ENCODE measurements at regions not wholly inside any gene's neighbourhood (a gene's known extent, or its start where the extent isn't known, plus 50 kb on each side); places are given as distances from the start of the nearest gene placed in this dataset.

DNA sequence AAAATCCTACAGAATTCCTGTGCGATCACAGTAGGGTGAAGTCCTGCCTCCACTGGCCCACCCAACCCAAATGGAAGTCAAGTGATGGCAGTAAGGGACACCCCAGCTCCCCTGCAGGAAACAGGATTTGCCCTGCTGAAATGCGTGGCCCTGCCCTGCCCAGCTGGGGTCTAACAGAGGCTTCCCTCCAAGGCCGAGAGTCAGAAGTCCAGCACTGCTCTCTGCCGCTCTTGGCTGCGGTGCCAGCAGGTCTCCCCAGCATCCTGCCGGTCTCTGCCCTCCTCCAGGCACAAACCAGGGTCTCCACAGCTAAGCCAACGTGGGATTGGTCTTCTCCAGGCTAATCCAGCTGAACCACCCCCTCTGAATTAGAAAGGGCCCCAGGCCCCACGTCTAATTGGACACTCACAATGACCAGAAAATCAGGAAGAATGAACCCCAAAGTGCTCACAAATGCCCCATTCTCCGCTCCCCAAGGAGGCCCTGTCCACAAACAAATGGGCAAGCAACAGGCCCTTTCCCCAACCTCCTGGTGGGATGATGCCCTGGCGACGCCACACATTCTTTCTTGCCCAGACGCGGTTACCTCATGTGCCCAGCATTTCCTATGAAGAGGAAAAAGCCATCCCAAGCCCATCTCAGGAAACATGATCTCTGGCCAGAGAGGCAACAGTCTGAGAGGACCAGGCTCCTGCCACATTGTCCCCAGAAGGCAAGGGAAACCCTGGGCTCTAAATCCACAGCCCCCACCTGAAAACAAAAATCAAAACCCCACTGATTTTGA lies 117.2 kb downstream of the BANF2 start:
- Histone ChIP-seq H2BK20ac (ENCODE audit: low read length) (no peak overlapping the region), H2BK5ac (ENCODE audit: low read depth, low read length) (no peak overlapping the region), H2BK12ac (ENCODE audit: low read depth, low read length) (no peak overlapping the region), H3K4me3 (ENCODE audit: extremely low read depth in 1 of 4, insufficient read depth in 2 of 4, low read depth in 3 of 4, low read length in 4 of 4) (no peak overlapping the region), H4K20me1 (replicated peaks in 1 of 2; ENCODE audit: control insufficient read depth in 1 of 2, insufficient read depth in 2 of 2, low read length in 2 of 2) (no peaks in the 10 kb centered on the region), H3K23ac (ENCODE audit: insufficient read length) (no peak overlapping the region), H4K5ac (ENCODE audit: insufficient read length, low read depth, low read length) (no peak overlapping the region), H3K36me3 (ENCODE audit: control insufficient read depth in 2 of 4, insufficient read depth in 4 of 4, low read length in 3 of 4) (no peaks in the 10 kb centered on the region), H3K9ac (replicated peaks in 1 of 4; ENCODE audit: extremely low read depth in 1 of 4, low read depth in 3 of 4, low read length in 3 of 4) (no peak overlapping the region), H3K14ac (ENCODE audit: insufficient read length) (no peak overlapping the region), H4K91ac (replicated peaks; ENCODE audit: insufficient read length, low read length) (no peak overlapping the region), H4K8ac (ENCODE audit: extremely low read depth, insufficient read depth, low read length) (no peak overlapping the region), H2AK5ac (ENCODE audit: low read depth, low read length) (no peak overlapping the region), H3K56ac (replicated peaks; ENCODE audit: insufficient read length, low read depth, low read length) (no peak overlapping the region), H3K79me2 (ENCODE audit: control insufficient read depth in 1 of 2, insufficient read depth in 2 of 2, low read length in 2 of 2) (no peaks in the 10 kb centered on the region), H3K79me1 (ENCODE audit: low read depth, low read length) (no peaks in the 10 kb centered on the region), H3K4ac (replicated peaks; ENCODE audit: insufficient read length, low read depth, low read length) (no peak overlapping the region), H3K23me2 (ENCODE audit: low read depth, low read length) (peaks cover 2% of the 10 kb centered on the region; the same call in 1 of the 2 replicates), H3K4me1 (replicated peaks in 1 of 4; ENCODE audit: control insufficient read depth in 3 of 4, insufficient read depth in 4 of 4, low read length in 3 of 4) (no peaks in the 10 kb centered on the region), H3K4me2 (ENCODE audit: insufficient read depth in 1 of 2, low read depth in 2 of 2, low read length in 2 of 2) (no peak overlapping the region), H2BK120ac (replicated peaks; ENCODE audit: low read depth, low read length) (no peak overlapping the region), H2BK15ac (ENCODE audit: low read length) (no peak overlapping the region), H3K27ac (ENCODE audit: low read depth, low read length) (no peak overlapping the region), H3K18ac (ENCODE audit: extremely low read depth, low read length) (no peak overlapping the region), H2AFZ (ENCODE audit: low read length) (no peak overlapping the region), H3K9me3 (ENCODE audit: insufficient read depth in 2 of 2, low read depth in 1 of 2, low read length in 1 of 2) (no peaks in the 10 kb centered on the region), H3K27me3 (replicated peaks in 1 of 4; ENCODE audit: control insufficient read depth in 3 of 4, extremely low read depth in 1 of 4, insufficient read depth in 3 of 4, low read length in 3 of 4) (no peaks in the 10 kb centered on the region; a peak in 1 of 7 replicates)
- no peak for TF ChIP-seq SAP30 (IDR thresholded peaks at IDR 0.05; ENCODE audit: insufficient read depth, insufficient replicate concordance, low read length)
- TF ChIP-seq CHD1 (IDR thresholded peaks at IDR 0.05; ENCODE audit: low read depth, low read length) = no peak
- no peak for TF ChIP-seq RAD21 (IDR thresholded peaks at IDR 0.05 in 1 of 2, conservative IDR thresholded peaks at IDR 0.05 in 1 of 2; ENCODE audit: low read depth in 2 of 2, low read length in 2 of 2)
- TF ChIP-seq RBBP5 (IDR thresholded peaks at IDR 0.05; ENCODE audit: borderline replicate concordance, low read depth, low read length) = no peak
- no peak for TF ChIP-seq EGR1 (IDR thresholded peaks at IDR 0.05; ENCODE audit: borderline replicate concordance, low read depth, low read length)
- TF ChIP-seq KDM4A (IDR thresholded peaks at IDR 0.05; ENCODE audit: low read depth, low read length, severe bottlenecking) = no peak
- TF ChIP-seq SIN3A (conservative IDR thresholded peaks at IDR 0.05 in 1 of 2, IDR thresholded peaks at IDR 0.05 in 1 of 2; ENCODE audit: low read depth in 1 of 2, low read length in 2 of 2) = no peak
- no peak for TF ChIP-seq ASH2L (IDR thresholded peaks at IDR 0.05; ENCODE audit: low read length)
- TF ChIP-seq, protein P1, sequence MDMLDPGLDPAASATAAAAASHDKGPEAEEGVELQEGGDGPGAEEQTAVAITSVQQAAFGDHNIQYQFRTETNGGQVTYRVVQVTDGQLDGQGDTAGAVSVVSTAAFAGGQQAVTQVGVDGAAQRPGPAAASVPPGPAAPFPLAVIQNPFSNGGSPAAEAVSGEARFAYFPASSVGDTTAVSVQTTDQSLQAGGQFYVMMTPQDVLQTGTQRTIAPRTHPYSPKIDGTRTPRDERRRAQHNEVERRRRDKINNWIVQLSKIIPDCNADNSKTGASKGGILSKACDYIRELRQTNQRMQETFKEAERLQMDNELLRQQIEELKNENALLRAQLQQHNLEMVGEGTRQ (IDR thresholded peaks at IDR 0.05; ENCODE audit: low read length) = no peak
- TF ChIP-seq TEAD4 (IDR thresholded peaks at IDR 0.05; ENCODE audit: low read depth, low read length) = no peak
- DNase-seq (ENCODE audit: low read depth in 1 of 2, low spot score in 2 of 2) (no peak), FAIRE-seq (no peak)
- POLR2A ChIA-PET (ENCODE audit: partially characterized antibody) = no interaction called here
- WGBS, 2 experiments (ENCODE audit: extremely low coverage in 1 of 2, insufficient coverage in 1 of 2, insufficient read length in 1 of 2, insufficient replicate concordance in 2 of 2, low coverage in 1 of 2, low lambda C conversion rate in 2 of 2, missing lambda C conversion rate in 1 of 2) = 92% methylated on average over 13 of the region's 13 CpGs; no CpG with 5 or more reads in 1 of the 2 experiments
- CTCF ChIA-PET (ENCODE audit: partially characterized antibody) = interaction anchor here (0.8 to 1.4 kb wide), 3 partner anchors 36 to 199 kb away, joined by 3 to 6 read pairs (median 3); no protein-coding TSS in a partner anchor

Data from H1 (cell line).